GM20431 (cell line): ENCODE measurements at regions not wholly inside any gene's neighbourhood (a gene's known extent, or its start where the extent isn't known, plus 50 kb on each side); places are given as distances from the start of the nearest gene placed in this dataset.

Experiments used
- in situ Hi-C: fragments of 300-500 bp; cut with MseI, MboI; formaldehyde crosslinking; loops from one replicate; pipeline ENCODE4 v1.15.0; 2020; ENCODE audit warnings: low sequenced_read_pairs; ENCODE audit not compliant: unreplicated experiment

DNA sequence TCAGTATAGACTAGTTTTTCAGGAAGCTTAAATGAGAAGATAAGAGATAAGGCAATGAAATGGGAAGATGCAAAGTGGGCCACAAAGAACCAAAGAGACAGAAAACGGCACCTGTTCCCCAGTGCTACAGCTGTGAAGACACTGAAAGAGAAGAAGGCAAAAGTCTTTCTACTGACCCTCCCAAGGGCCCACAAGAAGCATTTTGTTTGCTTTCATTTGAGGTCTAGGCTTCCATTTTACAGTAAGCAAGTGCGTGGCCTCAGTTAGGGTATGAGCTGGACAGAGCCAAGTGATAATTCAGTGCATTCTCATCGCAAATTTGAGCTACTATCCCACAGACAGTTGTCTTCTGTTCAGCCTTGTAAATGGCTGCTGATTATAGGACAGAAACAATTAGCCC, 53.4 kb upstream of the STK17B start:
- in situ Hi-C loops = no loop called here

DNA sequence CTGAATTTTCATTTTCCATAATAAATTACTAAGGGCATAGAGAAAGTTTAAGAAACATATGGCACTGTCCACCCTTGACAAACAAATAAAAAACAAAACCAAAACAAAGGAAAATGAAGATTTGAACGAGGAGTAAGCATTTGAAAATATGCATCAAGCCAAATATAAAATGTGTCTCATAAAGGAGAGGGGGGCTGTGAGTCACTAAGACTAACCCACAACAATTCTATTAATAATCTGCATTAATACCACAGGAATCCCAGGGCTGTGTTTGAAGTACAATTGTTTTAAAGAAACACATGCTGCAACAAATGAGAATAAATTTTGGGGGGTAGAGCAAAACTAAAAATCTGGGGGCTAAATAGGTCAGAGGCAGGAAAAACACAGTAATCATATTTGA, 53.8 kb upstream of the STK17B start:
- in situ Hi-C loops = no loop called here

DNA sequence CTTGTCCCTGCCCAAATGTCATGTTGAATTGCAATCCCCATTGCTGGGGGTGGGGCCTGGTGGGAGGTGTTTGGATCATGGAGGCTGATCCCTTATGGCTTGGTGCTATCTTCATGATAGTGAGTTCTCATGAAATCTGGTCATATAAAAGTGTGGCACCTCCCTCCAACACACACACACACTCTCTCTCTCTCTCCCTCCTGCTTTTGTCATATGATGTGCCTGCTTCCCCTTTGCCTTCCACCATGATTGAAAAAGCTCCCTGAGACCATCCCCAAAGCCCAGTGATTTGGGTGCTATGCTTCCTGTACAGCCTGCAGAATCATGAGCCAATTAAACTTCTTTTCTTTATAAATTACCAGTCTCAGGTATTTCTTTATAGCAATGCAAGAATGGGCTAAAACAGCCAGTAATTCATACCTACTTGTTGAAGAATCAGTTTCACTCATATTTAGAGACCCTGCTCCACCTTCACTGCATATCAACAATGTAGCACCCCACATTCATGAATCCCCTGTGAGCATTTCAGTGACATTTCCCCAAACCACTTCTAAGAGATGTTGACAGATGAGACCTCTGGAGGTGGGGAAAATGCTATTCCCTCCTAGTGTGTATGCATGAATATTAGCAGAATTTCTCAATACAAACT, 54.8 kb upstream of the STK17B start:
- in situ Hi-C loops = no loop called here

DNA sequence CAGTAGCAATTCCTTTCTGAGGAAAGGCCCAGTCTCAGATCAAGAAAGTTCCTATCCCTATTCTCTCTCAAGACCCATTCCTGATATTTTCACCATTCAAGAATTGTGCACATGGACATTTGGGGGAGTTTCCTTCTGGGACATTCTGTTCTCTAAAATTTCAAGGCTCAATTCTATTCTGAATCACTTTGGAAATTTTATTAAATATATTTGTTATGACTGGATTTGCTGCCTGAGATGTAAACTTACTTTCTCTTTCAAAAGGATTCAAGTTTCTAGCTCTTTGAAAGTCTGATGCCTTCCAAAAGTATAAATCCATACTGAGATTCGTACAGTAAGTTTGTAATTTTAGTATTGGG, 55.3 kb upstream of the STK17B start:
- in situ Hi-C loops = no loop called here

DNA sequence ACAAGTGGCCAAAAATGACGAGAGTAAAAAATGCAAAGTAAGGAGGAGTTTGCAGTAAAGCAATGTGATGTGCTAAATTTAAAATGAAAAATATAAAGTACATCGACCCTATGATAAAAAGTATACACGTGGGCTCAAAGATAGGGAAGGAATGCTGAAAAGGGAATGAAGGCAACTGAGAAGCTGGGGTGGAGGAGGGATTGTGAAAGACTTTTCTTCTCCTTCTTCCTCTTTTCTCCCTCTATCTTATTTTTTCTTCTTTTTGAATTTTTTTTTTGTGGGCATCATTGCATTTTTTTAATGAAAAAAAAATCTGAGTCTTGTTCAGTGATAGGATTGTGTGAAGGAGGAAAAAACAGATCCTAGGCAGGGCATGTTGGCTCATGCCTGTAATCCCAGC, 57.6 kb upstream of the STK17B start:
- in situ Hi-C loops = no loop called here

DNA sequence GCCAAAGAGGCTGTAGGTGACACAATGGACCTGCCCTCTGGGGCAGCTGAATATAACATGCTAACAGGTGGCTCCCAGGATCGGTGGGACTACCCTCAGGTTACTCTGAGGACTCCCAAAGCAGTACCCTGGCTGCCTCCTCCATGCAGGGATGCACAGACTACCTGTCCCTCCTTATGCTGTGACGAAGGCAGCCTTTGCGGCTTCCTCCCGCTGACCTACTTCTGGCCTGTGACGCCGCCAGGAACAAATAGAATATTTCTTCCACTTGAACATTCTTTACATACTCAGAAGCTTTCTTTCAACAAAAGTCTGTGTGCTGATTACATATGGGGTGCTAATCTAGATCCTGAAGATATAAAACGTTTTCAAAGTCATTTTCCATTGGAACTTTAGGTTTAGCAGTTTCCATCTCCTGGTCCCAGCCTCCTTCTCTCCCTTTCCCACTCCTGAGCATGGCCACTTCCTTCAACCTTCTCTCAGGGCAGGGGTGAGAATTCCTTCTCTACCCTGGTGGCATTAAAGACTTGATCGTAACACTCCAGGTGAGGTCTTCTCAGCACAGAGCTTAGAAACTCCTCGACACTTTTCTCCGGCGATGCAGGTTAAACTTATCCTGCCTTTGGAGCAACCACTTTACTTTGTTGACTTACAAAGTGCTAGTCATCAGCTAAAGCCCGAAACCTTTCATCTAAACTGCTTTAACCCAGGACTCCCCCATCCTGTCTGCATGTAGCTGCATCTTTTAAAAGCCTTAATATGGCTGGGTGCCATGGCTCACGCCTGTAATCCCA, 58.9 kb upstream of the STK17B start:
- in situ Hi-C loops = no loop called here

DNA sequence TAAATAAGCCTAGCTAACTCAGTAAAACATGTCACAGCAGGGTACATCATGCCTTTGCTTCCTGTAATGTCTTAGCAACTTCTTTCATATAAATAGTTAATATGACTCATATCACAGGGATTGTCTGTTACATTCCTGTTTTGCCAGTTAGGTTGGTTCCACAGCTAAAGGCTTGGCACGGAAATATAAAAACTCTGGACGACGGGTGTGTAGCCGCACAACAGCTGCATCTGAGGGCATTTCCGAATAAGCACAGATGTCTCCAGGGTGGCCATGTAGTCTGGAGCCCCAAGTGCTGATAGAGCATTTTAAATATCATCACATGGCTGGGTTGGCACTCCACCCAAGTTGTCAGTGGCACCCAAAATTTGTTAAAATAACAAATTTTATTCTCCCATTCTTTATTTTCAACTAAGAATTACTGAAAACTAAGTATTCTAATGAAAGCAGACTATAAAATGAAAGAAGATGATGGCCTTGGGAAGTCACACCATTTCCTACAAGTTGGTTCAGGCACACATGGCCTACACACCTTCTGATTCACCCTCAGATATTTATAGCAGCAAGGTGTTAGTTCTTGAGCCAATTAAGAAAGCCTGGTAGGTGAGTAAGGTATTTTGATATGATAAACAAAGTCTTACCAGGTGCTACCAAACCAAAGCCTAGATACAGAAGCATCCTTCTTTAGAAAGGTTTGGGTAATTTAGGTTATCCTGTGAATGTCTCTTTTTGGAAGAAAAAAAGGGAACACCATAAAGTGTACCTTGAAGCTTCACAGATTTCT, 61.8 kb upstream of the STK17B start:
- in situ Hi-C loops = no loop called here

DNA sequence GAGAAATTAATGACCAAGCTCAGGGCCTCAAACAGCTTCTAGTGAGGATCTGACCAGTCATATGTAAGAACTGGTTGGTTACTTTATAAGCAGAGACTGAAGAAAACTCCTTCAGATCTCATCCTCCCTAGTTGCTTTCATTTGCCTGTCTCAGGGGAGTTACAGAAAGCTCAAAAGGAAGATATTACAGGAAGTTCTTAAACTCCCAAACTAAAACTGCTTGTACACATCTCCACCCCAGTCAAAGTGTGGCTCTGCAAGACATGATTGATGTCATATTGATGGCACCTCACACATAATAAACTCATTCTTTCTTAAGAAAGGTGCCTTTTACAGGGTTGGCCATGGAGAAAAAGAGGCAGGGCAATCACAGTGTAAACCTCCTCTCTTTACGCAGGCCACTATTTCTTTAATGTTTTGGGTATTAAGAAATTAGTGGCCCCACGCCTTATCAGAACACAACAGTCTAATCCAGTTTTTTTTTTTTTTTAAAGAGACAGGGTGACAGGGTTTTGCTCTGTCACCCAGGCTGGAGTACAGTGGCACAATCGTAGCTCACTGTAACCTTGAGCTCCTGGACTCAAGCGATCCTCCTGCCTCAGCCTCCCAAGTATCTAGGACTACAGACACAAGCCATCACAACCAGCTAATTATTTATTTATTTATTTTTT, 62.6 kb upstream of the STK17B start:
- in situ Hi-C loops = no loop called here

DNA sequence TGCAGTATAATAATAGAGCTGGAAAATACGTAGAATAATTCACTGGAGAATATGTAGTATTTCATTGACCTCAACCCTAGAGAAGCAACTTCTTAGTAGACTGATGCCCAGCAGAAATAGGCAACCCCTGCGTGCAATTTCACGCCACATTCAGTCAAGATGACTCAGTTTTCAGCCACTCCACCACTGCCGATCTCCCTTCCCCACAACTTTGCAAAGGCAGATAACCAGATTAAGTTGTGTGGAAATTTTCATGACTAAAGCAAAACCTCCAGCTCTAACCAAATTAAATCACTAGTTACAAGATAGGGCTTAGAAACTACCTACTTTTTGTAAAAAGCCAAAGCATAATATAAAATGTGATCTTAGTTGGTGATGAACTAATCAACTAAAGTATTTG, 63.3 kb upstream of the STK17B start:
- in situ Hi-C loops = no loop called here

DNA sequence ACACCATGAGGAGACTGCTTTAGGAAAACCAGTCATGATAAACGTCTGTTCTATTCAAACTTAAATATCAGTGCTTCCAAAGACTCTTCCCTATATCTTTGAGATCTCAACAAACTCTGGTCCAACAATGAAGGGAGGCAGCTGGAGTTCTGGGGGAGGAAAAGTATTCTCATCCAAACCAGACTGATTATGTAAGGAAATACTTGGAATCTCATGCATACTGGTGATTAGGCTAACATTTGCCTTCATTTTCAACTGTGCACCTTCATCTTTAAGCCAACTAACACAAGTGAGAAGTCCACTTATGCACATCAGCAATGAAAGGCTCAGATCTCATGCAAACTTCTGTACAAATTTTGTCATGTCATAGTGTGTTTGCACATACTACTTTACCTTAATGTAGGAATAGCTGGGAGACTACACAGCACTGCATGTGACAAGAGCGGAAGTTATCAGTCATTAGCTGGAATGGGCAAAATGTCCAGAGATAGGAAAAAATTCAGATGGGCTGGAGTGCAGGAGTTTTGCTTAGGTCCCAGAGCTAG, 67.5 kb upstream of the STK17B start:
- in situ Hi-C loops = no loop called here

DNA sequence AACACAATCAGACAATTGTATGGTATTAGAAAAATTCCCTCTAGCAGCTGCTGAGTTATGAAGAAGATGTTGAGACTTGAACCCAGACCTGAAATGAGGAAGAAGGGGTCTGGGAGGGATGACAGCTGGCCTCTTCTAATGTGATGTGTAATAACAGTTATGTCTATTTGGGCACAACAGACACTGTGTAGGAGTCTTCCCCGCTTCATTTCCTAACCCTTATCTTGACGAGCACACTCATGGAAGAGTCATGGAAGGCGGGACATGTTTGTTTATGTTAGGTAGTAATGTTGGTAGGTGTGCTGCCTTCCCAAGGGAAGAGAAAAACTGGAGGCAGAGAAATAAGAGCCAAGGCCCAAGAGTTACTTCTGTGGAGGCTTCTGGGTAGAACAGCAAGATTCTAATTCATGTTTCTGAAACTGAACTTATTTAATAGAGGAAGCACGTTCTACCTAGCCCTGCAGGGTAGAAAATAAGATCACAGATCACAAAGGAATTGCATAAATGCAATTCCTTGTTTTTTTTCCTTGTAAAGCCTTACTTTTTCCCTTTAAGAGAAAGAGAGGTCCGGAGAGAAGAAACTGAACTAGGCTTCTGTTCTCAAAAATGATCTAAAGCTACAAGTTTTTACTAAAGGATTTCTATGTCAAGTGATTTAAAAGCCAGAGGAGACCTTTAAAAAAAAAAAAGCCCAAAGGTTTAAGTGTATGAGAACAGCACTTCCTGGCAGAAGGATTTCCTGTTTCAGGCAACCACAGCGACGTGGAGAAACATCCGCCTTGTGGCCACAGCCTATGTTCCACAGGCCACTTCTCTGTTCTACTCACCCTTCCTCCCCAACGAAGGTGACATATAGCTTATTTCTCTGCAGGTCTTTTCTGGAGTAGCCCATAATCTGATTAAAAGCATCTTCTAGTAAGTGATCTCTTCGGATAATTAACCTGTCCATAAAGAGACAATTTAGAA, 68.5 kb upstream of the STK17B start:
- in situ Hi-C loops = no loop called here

DNA sequence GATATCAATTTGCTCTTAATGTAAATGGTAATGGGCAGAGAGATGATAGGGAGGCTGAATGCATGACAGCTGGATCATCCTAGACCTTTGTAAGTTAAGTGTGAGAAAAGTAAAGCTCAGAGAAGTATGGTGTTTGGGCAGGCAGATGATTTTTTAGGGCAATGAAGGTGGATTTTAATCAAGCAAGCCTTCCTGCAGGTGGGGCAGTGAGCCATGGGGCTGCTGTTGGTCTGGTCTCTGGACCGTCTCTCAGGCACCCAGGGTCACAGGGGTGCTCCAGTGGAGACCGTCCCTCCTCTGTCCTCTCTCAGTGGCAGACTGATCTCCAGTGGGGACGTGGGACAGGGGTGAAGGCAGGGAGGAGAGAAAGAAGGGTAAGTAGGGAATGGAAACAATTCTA, 69.8 kb upstream of the STK17B start:
- in situ Hi-C loops = no loop called here

DNA sequence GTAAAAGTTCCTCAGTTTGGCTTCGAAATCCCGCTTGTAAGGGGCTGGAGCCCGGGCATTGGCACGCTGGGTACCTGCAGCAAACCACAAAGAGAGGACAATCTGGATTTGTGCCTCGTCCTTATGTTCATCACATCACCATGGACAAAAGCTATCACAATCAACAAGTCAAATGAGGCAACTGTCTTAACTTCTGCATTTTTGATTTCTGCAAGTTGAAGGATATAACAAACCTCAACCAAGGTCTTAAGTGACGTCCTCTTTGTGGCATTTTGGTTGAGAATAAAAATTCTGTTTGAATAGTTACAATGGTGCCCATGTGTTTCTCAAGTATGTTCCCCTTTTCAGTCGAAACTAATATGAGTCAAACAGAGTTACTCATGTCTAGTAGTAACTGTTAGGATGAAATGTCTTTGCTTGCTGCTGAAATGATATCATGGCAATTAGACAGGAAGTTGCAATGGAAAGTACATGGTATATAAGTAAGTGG, 70.8 kb upstream of the STK17B start:
- in situ Hi-C loops = no loop called here

DNA sequence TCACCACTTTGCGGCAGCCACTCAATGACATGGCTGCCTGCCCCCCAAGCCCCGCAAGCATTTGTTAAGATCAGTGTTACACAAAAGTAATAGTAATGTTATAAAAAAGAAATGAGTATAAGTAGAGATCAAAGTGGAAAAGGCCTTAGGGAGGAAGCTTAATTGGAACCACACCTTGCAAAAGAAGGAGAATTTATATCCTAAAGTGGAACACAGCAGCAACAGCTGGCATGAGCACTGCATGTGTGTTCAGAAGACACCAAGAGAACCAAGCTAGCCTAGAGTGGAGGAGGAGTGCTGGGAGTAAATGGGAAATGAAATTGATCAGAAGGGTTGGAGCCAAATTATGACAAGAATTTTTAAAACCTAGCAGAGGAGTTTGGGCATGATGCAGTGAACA, 73.1 kb upstream of the STK17B start:
- in situ Hi-C loops = no loop called here

DNA sequence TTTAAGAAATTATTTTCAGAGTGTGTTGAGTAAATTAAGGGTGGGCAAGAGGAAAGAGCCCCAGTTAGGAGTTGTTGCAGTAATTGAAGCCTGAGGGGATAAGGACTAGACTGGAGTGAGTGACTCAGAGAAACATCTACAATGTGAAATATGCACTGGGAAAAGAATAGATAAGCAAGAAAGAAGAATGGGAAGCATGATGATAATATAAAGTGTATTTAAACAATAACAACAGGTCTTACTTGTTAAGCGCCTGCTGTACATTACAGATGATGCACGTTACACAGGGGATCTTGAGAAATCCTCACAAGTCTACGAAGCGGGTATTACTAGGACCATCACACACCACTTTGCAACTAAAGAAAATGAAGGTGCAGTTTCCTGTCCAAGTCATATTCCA, 73.6 kb upstream of the STK17B start:
- in situ Hi-C loops = no loop called here

DNA sequence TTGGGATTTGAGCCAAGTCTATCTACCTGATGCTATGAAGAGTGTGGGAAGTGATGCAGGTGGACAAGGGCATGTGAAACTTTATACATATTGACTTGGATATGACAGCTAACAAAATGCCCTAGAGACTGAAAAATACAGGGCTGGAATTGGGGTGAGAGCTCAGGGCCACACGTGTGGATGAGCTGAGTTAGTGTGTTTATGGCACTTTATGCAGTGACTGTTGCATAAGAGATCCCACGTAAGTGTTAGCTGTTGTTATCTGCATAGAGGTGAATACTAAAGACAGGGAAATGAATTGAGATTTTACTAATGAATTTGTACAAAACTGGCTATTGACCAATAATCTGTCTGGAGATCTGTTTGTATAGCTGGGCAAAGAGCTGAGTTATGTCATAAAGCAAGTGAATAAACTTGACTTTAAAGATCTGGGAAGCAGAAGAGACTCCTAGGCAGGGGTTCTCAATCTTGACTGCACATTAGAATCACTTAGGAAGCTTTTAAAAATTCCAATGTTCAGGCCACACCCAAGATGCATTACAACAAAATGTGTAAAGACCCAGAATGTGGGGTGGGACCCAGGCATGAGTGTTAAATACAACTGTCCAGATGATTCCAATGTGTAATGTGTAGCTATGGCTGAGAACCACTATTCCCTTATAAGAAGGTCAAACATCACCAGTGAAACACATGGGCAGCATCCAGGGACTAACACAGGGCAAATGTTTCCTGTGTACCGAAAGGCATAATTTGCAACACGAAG, 74.2 kb upstream of the STK17B start:
- in situ Hi-C loops = no loop called here

DNA sequence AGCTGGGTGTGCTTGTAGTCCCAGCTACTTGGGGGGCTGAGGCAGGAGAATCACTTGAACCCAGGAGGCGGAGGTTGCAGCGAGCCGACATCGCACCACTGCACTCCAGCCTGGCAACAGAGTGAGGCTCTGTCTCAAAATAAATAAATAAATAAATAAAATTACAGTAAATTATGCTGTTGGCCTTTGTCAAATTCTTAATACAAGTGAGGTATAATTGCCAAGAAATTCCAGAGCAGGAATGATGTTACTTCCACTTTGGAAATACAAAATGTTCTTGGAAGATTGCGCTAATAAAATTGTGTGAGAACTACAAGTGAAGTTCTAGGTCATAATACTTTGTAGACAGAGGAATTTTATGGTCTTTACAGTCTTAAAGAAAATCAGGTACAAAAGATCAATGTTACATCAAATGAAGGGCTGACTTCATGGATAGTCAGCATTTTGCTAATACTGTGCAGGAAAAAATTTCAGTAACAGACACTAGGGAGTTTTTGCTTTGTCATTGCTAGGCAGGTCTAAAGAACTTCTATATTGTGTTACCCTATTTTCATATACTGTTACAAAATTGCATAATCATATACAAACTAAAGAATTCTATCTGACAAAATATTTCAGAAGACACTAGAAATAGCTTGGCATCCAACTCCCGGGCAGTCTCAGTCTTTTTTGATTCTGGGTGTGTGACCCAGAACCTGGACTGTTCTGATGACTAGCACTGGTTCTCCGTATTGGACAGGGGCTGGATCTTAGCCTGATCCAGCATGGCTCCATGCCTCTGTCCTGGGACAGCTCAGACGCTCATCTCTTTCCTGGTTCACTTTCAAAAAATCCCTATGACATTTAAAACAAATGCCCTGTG, 76.0 kb upstream of the STK17B start:
- in situ Hi-C loops = no loop called here

DNA sequence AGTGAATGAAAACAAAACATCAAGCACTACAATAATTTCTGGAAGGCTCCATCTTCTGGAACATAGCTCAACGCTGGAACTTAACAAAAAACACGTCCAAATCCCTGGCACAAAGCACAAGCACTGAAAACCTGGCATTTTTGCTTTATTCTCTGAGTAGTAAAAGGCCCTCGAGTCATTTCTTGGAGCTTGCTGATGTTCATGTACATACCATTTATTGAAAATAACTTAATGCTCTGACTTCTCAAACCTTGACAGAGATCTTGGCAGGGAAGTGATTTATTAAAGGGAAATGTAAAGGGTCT, 76.5 kb upstream of the STK17B start:
- in situ Hi-C loops = no loop called here
